ENCODE measurements at regions not wholly inside any gene's neighbourhood (a gene's known extent, or its start where the extent isn't known, plus 50 kb on each side); places are given as distances from the start of the nearest gene placed in this dataset.

DNA sequence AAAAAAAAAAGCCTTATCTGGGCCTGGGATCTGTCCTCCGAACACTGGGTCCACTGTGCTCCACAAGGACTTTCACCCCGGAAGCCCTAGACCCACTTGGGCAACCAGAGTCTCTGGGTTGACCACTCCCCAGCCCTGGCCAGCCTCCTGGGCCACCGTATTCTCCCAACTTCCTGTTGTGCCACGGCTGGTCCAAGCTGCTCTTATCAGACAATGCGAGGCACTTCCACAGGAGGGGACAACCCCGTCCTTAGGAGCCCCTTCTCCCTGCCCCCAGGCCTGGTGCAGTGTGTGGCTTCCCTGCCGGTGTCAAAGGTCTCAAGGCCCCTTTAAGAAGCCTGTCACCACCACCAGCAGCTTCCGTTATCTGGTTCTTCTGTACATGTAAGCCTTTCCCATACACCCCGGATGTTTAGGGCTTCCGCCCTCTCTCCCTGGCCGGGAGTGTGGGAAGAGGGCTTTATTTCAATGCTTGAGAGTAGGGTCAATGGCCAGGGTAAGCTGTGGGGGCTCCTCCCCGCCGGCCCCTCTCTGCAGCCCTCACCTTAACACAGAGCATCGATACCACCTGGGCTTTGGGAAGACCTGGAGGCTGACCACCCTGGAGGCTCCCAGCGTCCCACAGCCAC is 313.0 kb downstream of the SEC14L1 start (continued):
- TF ChIP-seq ZNF782 (CRISPR knock-in tag; IDR thresholded peaks at IDR 0.05; ENCODE audit: borderline replicate concordance) (no peak; the same call in 1 of the 2 replicates), FOXP1 (IDR thresholded peaks at IDR 0.05) (peak; percentile 73; the same call in 1 of the 2 replicates), FOXP1 (CRISPR knock-in tag; IDR thresholded peaks at IDR 0.05) (peak; percentile 57), NCOA2 (CRISPR knock-in tag; IDR thresholded peaks at IDR 0.05) (peak; percentile 84), MLX (CRISPR knock-in tag; IDR thresholded peaks at IDR 0.05) (peak; percentile 53; the same call in 1 of the 2 replicates), SIN3A (IDR thresholded peaks at IDR 0.05; ENCODE audit: borderline replicate concordance, low read depth, low read length) (peak; percentile 85), ZNF362 (CRISPR knock-in tag; IDR thresholded peaks at IDR 0.05; ENCODE audit: borderline replicate concordance) (peak; percentile 100), ZNF557 (CRISPR knock-in tag; IDR thresholded peaks at IDR 0.05) (0 out of 2 replicates have a peak, but pooled peaks have one; percentile 89), ZNF260 (CRISPR knock-in tag; IDR thresholded peaks at IDR 0.05; ENCODE audit: borderline replicate concordance, low read depth) (no peak), MIER2 (CRISPR knock-in tag; IDR thresholded peaks at IDR 0.05) (peak; percentile 57; the same call in 1 of the 2 replicates), KAT2B (IDR thresholded peaks at IDR 0.05; ENCODE audit: borderline replicate concordance, low read depth, low read length) (no peak), ZNF431 (CRISPR knock-in tag; IDR thresholded peaks at IDR 0.05; ENCODE audit: borderline replicate concordance, low read depth) (peak; percentile 90), ZSCAN25 (CRISPR knock-in tag; IDR thresholded peaks at IDR 0.05) (no peak), SOX6 (IDR thresholded peaks at IDR 0.05) (no peak), SOX6 (CRISPR knock-in tag; IDR thresholded peaks at IDR 0.05) (peak; percentile 90), PBX3 (CRISPR knock-in tag; IDR thresholded peaks at IDR 0.05; ENCODE audit: borderline replicate concordance) (no peak), SOX13 (IDR thresholded peaks at IDR 0.05) (no peak), SOX13 (CRISPR knock-in tag; conservative IDR thresholded peaks at IDR 0.05 in 1 of 2, IDR thresholded peaks at IDR 0.05 in 1 of 2) (peak in 1 of 2 experiments; percentile 85; a peak in 2 of 4 replicates), NFKB2 (CRISPR knock-in tag; IDR thresholded peaks at IDR 0.05; ENCODE audit: borderline replicate concordance) (0 out of 2 replicates have a peak, but pooled peaks have one; percentile 67), ZNF282 (IDR thresholded peaks at IDR 0.05; ENCODE audit: partially characterized antibody) (no peak), AHR (CRISPR knock-in tag; IDR thresholded peaks at IDR 0.05) (peak; percentile 68; the same call in 1 of the 2 replicates), REPIN1 (CRISPR knock-in tag; IDR thresholded peaks at IDR 0.05; ENCODE audit: borderline replicate concordance, low read depth) (0 out of 2 replicates have a peak, but pooled peaks have one; percentile 46), ERF (CRISPR knock-in tag; IDR thresholded peaks at IDR 0.05) (peak; percentile 95), ZNF678 (CRISPR knock-in tag; IDR thresholded peaks at IDR 0.05) (no peak), MED8 (CRISPR knock-in tag; IDR thresholded peaks at IDR 0.05; ENCODE audit: insufficient replicate concordance) (peak; percentile 49), RXRB (CRISPR knock-in tag; IDR thresholded peaks at IDR 0.05; ENCODE audit: borderline replicate concordance) (peak; percentile 82)
- TF ChIP-seq, protein P1, sequence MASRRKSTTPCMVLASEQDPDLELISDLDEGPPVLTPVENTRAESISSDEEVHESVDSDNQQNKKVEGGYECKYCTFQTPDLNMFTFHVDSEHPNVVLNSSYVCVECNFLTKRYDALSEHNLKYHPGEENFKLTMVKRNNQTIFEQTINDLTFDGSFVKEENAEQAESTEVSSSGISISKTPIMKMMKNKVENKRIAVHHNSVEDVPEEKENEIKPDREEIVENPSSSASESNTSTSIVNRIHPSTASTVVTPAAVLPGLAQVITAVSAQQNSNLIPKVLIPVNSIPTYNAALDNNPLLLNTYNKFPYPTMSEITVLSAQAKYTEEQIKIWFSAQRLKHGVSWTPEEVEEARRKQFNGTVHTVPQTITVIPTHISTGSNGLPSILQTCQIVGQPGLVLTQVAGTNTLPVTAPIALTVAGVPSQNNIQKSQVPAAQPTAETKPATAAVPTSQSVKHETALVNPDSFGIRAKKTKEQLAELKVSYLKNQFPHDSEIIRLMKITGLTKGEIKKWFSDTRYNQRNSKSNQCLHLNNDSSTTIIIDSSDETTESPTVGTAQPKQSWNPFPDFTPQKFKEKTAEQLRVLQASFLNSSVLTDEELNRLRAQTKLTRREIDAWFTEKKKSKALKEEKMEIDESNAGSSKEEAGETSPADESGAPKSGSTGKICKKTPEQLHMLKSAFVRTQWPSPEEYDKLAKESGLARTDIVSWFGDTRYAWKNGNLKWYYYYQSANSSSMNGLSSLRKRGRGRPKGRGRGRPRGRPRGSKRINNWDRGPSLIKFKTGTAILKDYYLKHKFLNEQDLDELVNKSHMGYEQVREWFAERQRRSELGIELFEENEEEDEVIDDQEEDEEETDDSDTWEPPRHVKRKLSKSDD (CRISPR knock-in tag; IDR thresholded peaks at IDR 0.05; ENCODE audit: low read depth): 0 out of 2 replicates have a peak, but pooled peaks have one; percentile 74

Data from HepG2 (cell line).